ENCODE measurements at regions not wholly inside any gene's neighbourhood (a gene's known extent, or its start where the extent isn't known, plus 50 kb on each side); places are given as distances from the start of the nearest gene placed in this dataset.

GRCh38 chr2:138444411-138444810 is 57.2 kb upstream of the SPOPL start:
- DNase-seq (ENCODE audit: low read depth): no peak
- no peak for TF ChIP-seq CTCF (conservative IDR thresholded peaks at IDR 0.05; ENCODE audit: low read length)
- no peak overlapping the region for H3K4me3 ChIP-seq (ENCODE audit: low read length)

- no peak overlapping the region for H3K4me3 ChIP-seq (ENCODE audit: low read length)
- no peak for DNase-seq (ENCODE audit: low read depth)
- TF ChIP-seq CTCF (conservative IDR thresholded peaks at IDR 0.05; ENCODE audit: low read length): no peak
Measured at GRCh38 chr2:138445227-138445626, 56.3 kb upstream of the SPOPL start.

- H3K4me3 ChIP-seq (ENCODE audit: low read length): no peak overlapping the region
- no peak for DNase-seq (ENCODE audit: low read depth)
- no peak for TF ChIP-seq CTCF (conservative IDR thresholded peaks at IDR 0.05; ENCODE audit: low read length)
Measured at GRCh38 chr2:138446043-138446442, 55.5 kb upstream of the SPOPL start.

- no peak for DNase-seq (ENCODE audit: low read depth)
- H3K4me3 ChIP-seq (ENCODE audit: low read length): no peak overlapping the region
- no peak for TF ChIP-seq CTCF (conservative IDR thresholded peaks at IDR 0.05; ENCODE audit: low read length)
Measured at GRCh38 chr2:138447889-138448570, 53.5 kb upstream of the SPOPL start.

Measured in AG10803 (cell line).